Lower leg skin (tissue), 4 donors: ENCODE measurements at regions not wholly inside any gene's neighbourhood (a gene's known extent, or its start where the extent isn't known, plus 50 kb on each side); places are given as distances from the start of the nearest gene placed in this dataset.

Experiments
- DNase-seq, 2 donors: peaks; one replicate each; pipeline ENCODE4 v3.0.0-alpha.2; 2019; ENCODE audit warnings: low spot score in 2 of 2
- H3K4me3 ChIP-seq: fragments of 200-600 bp; sonication (generic); 2 replicates; pipeline ENCODE4 v1.5.1; 2017; ENCODE audit warnings: mild to moderate bottlenecking, low read depth; ENCODE audit not compliant: poor library complexity, severe bottlenecking
- CTCF ChIP-seq, 3 donors: fragments of 450-650 bp; IDR thresholded peaks; one replicate each; pipeline ENCODE4 v1.5.1; 2016; ENCODE audit warnings: antibody characterized with exemption in 3 of 3, mild to moderate bottlenecking in 3 of 3, moderate library complexity in 2 of 3
- POLR2A ChIP-seq, 2 donors: fragments of 450-650 bp; IDR thresholded peaks; one replicate each; pipeline ENCODE4 v1.6.1; 2016 to 2017; ENCODE audit warnings: antibody characterized with exemption in 2 of 2, mild to moderate bottlenecking in 1 of 2, moderate library complexity in 1 of 2
- WGBS, 2 donors: methylation state at CpG; one replicate each; pipeline ENCODE4 v1.1.5; 2018; 5-methylcytosine and 5-hydroxymethylcytosine counted together
- intact Hi-C: fragments of 100-400 bp; cut with DNase I; formaldehyde crosslinking; loops from one replicate; pipeline ENCODE4 v1.15.0; 2023; ENCODE audit warnings: low total_unique reads

- no peak for DNase-seq
- no peak for TF ChIP-seq CTCF (IDR thresholded peaks at IDR 0.05)
- no peak for TF ChIP-seq POLR2A (IDR thresholded peaks at IDR 0.05)
- intact Hi-C loops: no loop called here
- no peak overlapping the region for H3K4me3 ChIP-seq
- 99 to 100% methylated on average over 2 of the region's 2 CpGs for WGBS, 2 donors
Observed at GRCh38 chr4:13968723-13969122, 341.2 kb upstream of the BOD1L1 start.

GRCh38 chr4:13970349-13970748 lies 342.8 kb upstream of the BOD1L1 start:
- intact Hi-C loops: no loop called here
- no peak for DNase-seq
- WGBS, 2 donors: 92 to 95% methylated on average over 2 of the region's 2 CpGs
- no peak overlapping the region for H3K4me3 ChIP-seq
- TF ChIP-seq CTCF (IDR thresholded peaks at IDR 0.05) (no peak), POLR2A (IDR thresholded peaks at IDR 0.05) (no peak)

- TF ChIP-seq POLR2A (IDR thresholded peaks at IDR 0.05): no peak
- no peak for TF ChIP-seq CTCF (IDR thresholded peaks at IDR 0.05)
- intact Hi-C loops: no loop called here
- 80 to 83% methylated on average over 5 of the region's 5 CpGs for WGBS, 2 donors
- H3K4me3 ChIP-seq: no peak overlapping the region
- DNase-seq: no peak
Observed at GRCh38 chr4:13977746-13978145, 350.2 kb upstream of the BOD1L1 start.

GRCh38 chr4:13980317-13981310 lies 353.1 kb upstream of the BOD1L1 start:
- 55 to 57% methylated on average over 8 of the region's 8 CpGs for WGBS, 2 donors
- H3K4me3 ChIP-seq: no peak overlapping the region
- no peak for TF ChIP-seq POLR2A (IDR thresholded peaks at IDR 0.05)
- TF ChIP-seq CTCF (IDR thresholded peaks at IDR 0.05): no peak
- no peak for DNase-seq
- intact Hi-C loops: loop anchor here (2.0 kb wide), 1 partner anchor 66 kb away; no protein-coding TSS in a partner anchor

DNA sequence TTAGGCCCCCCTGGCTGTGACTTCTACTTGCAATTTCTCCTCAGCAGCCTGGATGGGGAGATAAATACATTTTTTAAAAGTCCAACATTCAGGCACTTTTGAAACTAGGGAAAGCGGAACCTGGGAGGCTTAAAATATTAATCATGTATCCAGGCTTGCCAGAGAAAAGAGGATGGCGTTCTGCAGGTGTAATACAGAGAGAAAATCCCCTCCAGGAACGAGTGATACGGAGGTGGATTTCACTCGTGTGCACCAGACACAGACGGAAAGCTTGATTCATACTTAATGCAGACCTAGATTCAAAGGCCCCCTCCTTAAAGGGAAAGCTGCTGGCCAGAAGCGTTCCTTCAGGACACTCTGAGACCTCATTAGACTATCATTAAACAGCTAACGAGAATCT lies 354.0 kb upstream of the BOD1L1 start:
- DNase-seq: no peak
- TF ChIP-seq POLR2A (IDR thresholded peaks at IDR 0.05) (no peak), CTCF (IDR thresholded peaks at IDR 0.05) (no peak)
- WGBS, 2 donors: 29 to 52% methylated on average over 8 of the region's 8 CpGs
- no peak overlapping the region for H3K4me3 ChIP-seq
- intact Hi-C loops: loop anchor here (2.0 kb wide), 1 partner anchor 67 kb away; no protein-coding TSS in a partner anchor
